ENCODE measurements at regions not wholly inside any gene's neighbourhood (a gene's known extent, or its start where the extent isn't known, plus 50 kb on each side); places are given as distances from the start of the nearest gene placed in this dataset.

- no peak for DNase-seq (ENCODE audit: low read depth)
Observed at GRCh38 chr3:31349001-31349748, 183.6 kb upstream of the STT3B start.

- no peak for DNase-seq (ENCODE audit: low read depth)
Observed at GRCh38 chr3:31350307-31350706, 182.4 kb upstream of the STT3B start.

- no peak for DNase-seq (ENCODE audit: low read depth)
Observed at GRCh38 chr3:31352331-31352730, 180.4 kb upstream of the STT3B start.

GRCh38 chr3:31353166-31353565 is 179.6 kb upstream of the STT3B start:
- no peak for DNase-seq (ENCODE audit: low read depth)

- DNase-seq (ENCODE audit: low read depth): peak; percentile 1
Observed at GRCh38 chr3:31354373-31354772, 178.4 kb upstream of the STT3B start.

DNA sequence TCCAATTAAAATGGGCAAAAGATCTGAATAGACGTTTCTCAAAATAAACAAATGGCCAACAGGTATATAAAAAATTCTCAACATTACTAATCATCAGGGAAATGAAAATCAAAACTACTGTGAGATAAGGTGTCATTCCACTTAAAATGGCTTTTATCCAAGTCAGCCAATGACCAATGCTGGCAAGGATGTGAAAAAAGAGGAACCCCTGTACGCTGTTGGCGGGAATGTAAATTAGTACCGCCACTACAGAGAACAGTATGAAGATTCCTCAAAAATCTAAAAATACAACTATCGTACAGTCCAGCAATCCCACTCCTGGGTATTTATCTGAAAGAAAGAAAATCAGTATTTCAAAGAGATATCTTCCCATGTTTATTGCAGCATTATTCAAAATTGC is 176.9 kb upstream of the STT3B start:
- DNase-seq (ENCODE audit: low read depth): no peak

DNA sequence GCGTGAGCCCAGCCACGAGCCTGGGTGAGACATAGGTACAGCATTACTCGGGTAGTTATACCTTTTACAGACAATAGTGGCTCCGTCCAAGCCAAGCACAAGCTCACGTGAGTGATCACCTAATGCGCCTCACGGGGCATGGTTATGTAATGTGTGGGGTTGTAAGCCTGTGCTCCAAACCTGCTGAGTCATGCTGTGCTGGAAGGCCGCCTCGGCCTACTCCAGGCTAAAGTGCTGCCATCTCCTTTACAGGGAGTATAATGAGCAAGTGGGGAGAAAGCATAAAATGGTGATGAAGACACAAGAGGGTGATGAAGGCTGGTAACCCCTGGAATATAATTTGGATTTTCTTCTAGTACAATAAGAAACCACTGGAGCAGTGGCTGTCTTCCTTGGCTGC is 175.8 kb upstream of the STT3B start:
- DNase-seq (ENCODE audit: low read depth): peak; percentile 12

DNA sequence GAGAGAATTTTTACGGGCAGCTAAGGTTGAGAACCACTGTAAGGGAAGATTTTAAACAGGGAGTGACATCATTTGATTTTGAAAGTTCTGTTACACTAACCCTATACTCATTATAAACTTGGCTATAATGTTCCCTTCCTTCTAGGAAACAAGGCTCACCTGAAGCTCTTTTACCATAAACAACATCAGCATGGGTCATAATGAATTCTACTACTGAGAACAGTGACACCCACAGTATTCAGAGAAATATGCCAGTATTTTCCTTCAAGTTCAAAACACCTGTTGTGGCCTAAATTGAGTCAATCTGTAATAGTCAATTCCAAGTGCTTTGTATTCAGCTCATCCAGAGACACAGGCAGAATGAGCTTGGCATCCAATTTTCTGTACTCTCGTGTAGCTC is 175.3 kb upstream of the STT3B start:
- DNase-seq (ENCODE audit: low read depth): no peak

DNA sequence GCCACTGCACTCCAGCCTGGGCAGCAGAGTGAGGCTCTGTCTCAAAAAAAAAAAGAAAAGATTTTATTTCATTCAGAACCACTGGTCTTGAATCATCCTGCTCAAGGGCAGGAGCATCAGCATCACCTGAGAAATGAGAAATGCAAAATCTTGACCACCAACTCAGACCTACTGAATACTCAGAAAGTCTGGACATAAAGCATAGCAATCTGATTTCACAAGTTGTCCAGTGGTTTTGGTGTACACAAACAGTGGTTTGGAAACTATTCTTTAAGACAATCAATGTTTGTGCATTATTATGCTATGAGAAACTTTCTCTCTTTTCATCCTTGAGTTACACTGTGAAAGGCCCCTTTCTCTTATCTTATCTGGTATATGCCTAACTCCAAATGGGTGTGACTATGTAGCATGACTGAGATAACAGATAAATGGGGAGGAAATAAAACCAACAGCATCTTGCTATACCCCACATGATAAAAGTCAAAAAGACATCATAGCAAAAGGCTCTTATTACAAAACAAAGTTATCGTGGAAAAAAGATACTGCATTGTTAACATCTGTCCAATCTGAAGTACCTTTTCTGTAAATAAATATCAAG is 174.2 kb upstream of the STT3B start:
- no peak for DNase-seq (ENCODE audit: low read depth)

- peak; percentile 94 for DNase-seq (ENCODE audit: low read depth)
Observed at GRCh38 chr3:31361371-31362273, 171.1 kb upstream of the STT3B start.

GRCh38 chr3:31364188-31364587 is 168.5 kb upstream of the STT3B start:
- DNase-seq (ENCODE audit: low read depth): no peak

- DNase-seq (ENCODE audit: low read depth): peak; percentile 82
Observed at GRCh38 chr3:31364711-31365110, 168.0 kb upstream of the STT3B start.

GRCh38 chr3:31367518-31367917 is 165.2 kb upstream of the STT3B start:
- no peak for DNase-seq (ENCODE audit: low read depth)

DNA sequence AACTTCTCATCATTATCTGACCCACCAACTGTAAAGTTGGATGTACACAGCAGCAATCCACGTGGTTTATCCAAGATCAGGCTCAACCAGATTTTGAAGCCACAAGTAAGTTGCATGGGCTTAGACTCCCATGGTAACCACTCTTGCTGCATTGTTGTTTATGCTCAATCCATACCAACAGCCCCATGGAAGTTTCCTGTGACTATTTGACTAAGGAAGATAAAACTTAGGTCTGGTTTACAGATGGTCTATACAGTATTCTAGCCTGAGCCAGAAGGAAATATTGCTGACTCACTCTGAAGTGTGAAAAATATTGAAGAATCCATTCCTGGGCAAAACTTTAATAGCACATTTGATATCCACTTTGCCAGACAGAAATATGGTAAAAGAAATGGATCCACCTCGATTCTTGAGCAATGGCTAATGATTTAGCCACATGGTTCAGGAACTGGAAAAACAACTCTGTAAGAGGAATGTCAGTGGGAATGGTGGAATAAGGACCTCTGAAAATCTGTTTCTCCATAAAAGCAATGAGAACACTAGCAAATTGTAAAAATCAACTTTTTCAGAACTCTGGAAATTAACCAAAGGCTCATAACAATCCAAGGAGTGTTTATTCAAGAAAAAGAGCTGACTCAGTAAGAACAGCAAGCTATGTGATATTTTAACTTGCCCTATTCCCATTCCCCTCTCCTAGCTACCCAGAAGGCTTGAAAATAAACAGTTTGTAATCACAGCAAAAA is 162.9 kb upstream of the STT3B start:
- DNase-seq (ENCODE audit: low read depth): peak; percentile 20

GRCh38 chr3:31370380-31370666 is 162.4 kb upstream of the STT3B start:
- no peak for DNase-seq (ENCODE audit: low read depth)

DNA sequence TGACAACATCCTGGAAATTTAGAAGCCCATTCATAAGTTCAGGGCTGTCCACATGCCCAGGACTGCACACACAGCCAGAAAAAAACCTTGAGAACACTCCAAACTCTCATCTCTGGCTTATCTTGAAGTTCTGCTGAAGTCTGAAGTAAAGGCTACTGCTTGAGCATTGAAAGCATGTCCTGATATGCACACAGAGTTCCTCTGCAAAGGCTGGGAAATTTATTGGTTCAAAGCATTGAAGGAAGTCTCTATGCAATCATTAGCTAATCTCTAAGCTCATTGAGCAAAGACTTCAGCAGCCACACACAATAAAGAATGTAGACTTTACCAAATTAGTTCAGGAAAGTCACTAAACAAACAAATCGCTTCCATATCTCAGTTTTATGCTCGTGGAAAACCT is 162.0 kb upstream of the STT3B start:
- no peak for DNase-seq (ENCODE audit: low read depth)

DNA sequence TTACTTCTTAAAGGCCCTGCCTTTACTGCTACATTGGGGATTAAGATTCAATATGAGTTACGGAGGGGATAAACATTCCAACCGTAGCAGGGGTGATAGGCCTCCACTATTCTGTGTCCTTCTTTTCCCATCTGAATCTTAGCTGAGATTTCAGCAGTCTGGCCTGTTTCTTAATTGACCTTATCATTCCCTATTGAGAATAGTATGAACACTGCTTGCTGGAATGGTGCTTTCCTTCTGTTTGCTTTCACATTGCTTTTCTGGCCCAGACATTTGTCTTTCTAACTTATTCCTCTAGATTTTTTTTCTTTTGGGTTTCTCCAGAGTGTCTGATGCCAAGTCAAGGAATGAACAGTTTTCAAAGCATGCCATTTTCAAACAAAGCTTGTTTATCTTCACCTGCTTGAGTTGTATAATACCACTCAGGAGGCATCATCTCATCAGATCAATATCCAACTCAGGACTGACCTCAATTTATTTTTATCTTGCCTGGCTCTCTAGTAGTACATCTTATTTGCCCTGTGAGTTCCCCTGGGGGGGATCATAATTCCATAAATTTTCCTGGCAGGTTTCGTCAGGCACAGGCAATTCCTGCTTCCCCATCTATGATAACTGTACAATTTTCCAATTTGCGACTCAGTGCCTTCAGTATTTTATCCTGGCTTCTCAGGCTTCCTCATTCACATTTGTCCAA is 161.1 kb upstream of the STT3B start:
- DNase-seq (ENCODE audit: low read depth): no peak

GRCh38 chr3:31373681-31374080 is 159.0 kb upstream of the STT3B start:
- no peak for DNase-seq (ENCODE audit: low read depth)

- peak; percentile 64 for DNase-seq (ENCODE audit: low read depth)
Observed at GRCh38 chr3:31377045-31377642, 155.6 kb upstream of the STT3B start.

GRCh38 chr3:31378231-31378630 is 154.5 kb upstream of the STT3B start:
- DNase-seq (ENCODE audit: low read depth): no peak

- no peak for DNase-seq (ENCODE audit: low read depth)
Observed at GRCh38 chr3:31379598-31379997, 153.1 kb upstream of the STT3B start.

Measured in EH (cell line).